ENCODE measurements at regions not wholly inside any gene's neighbourhood (a gene's known extent, or its start where the extent isn't known, plus 50 kb on each side); places are given as distances from the start of the nearest gene placed in this dataset.

- H3F3A ChIP-seq (replicated peaks; ENCODE audit: insufficient read depth), result no peaks in the 10 kb centered on the region
- H4K20me1 ChIP-seq (ENCODE audit: insufficient read depth), result no peaks in the 10 kb centered on the region
- no peaks in the 10 kb centered on the region for H3K79me2 ChIP-seq (ENCODE audit: insufficient read depth)
- H3K4me1 ChIP-seq (ENCODE audit: control insufficient read depth in 1 of 2, insufficient read depth in 2 of 2, low read depth in 1 of 2, low read length in 1 of 2), result no peaks in the 10 kb centered on the region
- H3K9ac ChIP-seq, result no peak overlapping the region
- H3K4me3 ChIP-seq (ENCODE audit: low read depth in 2 of 2, low read length in 1 of 2), result no peak overlapping the region
- H3K9me3 ChIP-seq, result no peaks in the 10 kb centered on the region
- H3K36me3 ChIP-seq (replicated peaks in 1 of 2; ENCODE audit: control insufficient read depth in 1 of 2, insufficient read depth in 2 of 2, low read length in 1 of 2), result no peaks in the 10 kb centered on the region
- TF ChIP-seq ZBTB33 (IDR thresholded peaks at IDR 0.05; ENCODE audit: borderline replicate concordance, low read depth) (no peak), JUND (IDR thresholded peaks at IDR 0.05) (no peak), TEAD4 (IDR thresholded peaks at IDR 0.05; ENCODE audit: borderline replicate concordance, insufficient read depth) (no peak), TCF12 (IDR thresholded peaks at IDR 0.05) (no peak)
- WGBS (ENCODE audit: low lambda C conversion rate), result 0% methylated on average over 2 of the region's 2 CpGs
- ChIA-PET CTCF (interaction anchor here (1.0 to 2.4 kb wide), 2 partner anchors 18 to 535 kb away, joined by 4 to 8 read pairs; no protein-coding TSS in a partner anchor), POLR2A (no interaction called here)
- H3K4me2 ChIP-seq, result no peak overlapping the region
- H2AFZ ChIP-seq (ENCODE audit: low read depth), result no peak overlapping the region
- no peak overlapping the region for H3K27ac ChIP-seq (ENCODE audit: low read depth in 2 of 2, low read length in 1 of 2)
- H3K27me3 ChIP-seq (ENCODE audit: insufficient read depth), result no peaks in the 10 kb centered on the region
- DNase-seq, result no peak
- no peaks in the 10 kb centered on the region for H3K9me2 ChIP-seq
Measured at GRCh38 chr13:108360139-108360538, 90.6 kb downstream of the TNFSF13B start.

- H3K36me3 ChIP-seq (replicated peaks in 1 of 2; ENCODE audit: control insufficient read depth in 1 of 2, insufficient read depth in 2 of 2, low read length in 1 of 2), result no peaks in the 10 kb centered on the region
- TF ChIP-seq TCF12 (IDR thresholded peaks at IDR 0.05) (no peak), PBX3 (IDR thresholded peaks at IDR 0.05) (no peak), SIN3A (IDR thresholded peaks at IDR 0.05; ENCODE audit: borderline replicate concordance, low read depth, low read length) (no peak), USF1 (IDR thresholded peaks at IDR 0.05; ENCODE audit: borderline replicate concordance, low read depth) (no peak)
- H3F3A ChIP-seq (replicated peaks; ENCODE audit: insufficient read depth), result no peaks in the 10 kb centered on the region
- no peaks in the 10 kb centered on the region for H3K9me3 ChIP-seq
- ChIA-PET POLR2A (no interaction called here), CTCF (interaction anchor here (1.0 kb wide), 1 partner anchor 533 kb away, joined by 4 read pairs; no protein-coding TSS in a partner anchor)
- no peaks in the 10 kb centered on the region for H4K20me1 ChIP-seq (ENCODE audit: insufficient read depth)
- no peak overlapping the region for H3K27ac ChIP-seq (ENCODE audit: low read depth in 2 of 2, low read length in 1 of 2)
- H3K27me3 ChIP-seq (ENCODE audit: insufficient read depth), result no peaks in the 10 kb centered on the region
- DNase-seq, result no peak
- no peak overlapping the region for H3K4me2 ChIP-seq
- H3K9ac ChIP-seq, result no peak overlapping the region
- no peak overlapping the region for H3K4me3 ChIP-seq (ENCODE audit: low read depth in 2 of 2, low read length in 1 of 2)
- no peak overlapping the region for H2AFZ ChIP-seq (ENCODE audit: low read depth)
- no peaks in the 10 kb centered on the region for H3K79me2 ChIP-seq (ENCODE audit: insufficient read depth)
- WGBS (ENCODE audit: low lambda C conversion rate), result 21% methylated on average over 9 of the region's 9 CpGs
- no peaks in the 10 kb centered on the region for H3K9me2 ChIP-seq
- H3K4me1 ChIP-seq (ENCODE audit: control insufficient read depth in 1 of 2, insufficient read depth in 2 of 2, low read depth in 1 of 2, low read length in 1 of 2), result no peaks in the 10 kb centered on the region
Measured at GRCh38 chr13:108361769-108362168, 92.3 kb downstream of the TNFSF13B start.

- no peaks in the 10 kb centered on the region for H4K20me1 ChIP-seq (ENCODE audit: insufficient read depth)
- no peaks in the 10 kb centered on the region for H3K79me2 ChIP-seq (ENCODE audit: insufficient read depth)
- no peak overlapping the region for H2AFZ ChIP-seq (ENCODE audit: low read depth)
- ChIA-PET CTCF (no interaction called here), POLR2A (no interaction called here)
- DNase-seq, result no peak
- TF ChIP-seq SMC3 (IDR thresholded peaks at IDR 0.05; ENCODE audit: low read depth, low read length), result no peak
- no peak for TF ChIP-seq CHD2 (IDR thresholded peaks at IDR 0.05; ENCODE audit: low read length, partially characterized antibody)
- no peak for TF ChIP-seq RAD21 (IDR thresholded peaks at IDR 0.05; ENCODE audit: low read length)
- no peak for TF ChIP-seq RXRA (IDR thresholded peaks at IDR 0.05; ENCODE audit: borderline replicate concordance, low read depth)
- TF ChIP-seq MEF2A (IDR thresholded peaks at IDR 0.05; ENCODE audit: borderline replicate concordance, low read depth), result no peak
- no peak for TF ChIP-seq PBX3 (IDR thresholded peaks at IDR 0.05)
- no peak for TF ChIP-seq TAF1 (IDR thresholded peaks at IDR 0.05; ENCODE audit: borderline replicate concordance, low read depth, low read length)
- no peak for TF ChIP-seq TEAD4 (IDR thresholded peaks at IDR 0.05; ENCODE audit: borderline replicate concordance, insufficient read depth)
- no peak for TF ChIP-seq SIN3A (IDR thresholded peaks at IDR 0.05; ENCODE audit: borderline replicate concordance, low read depth, low read length)
- no peak for TF ChIP-seq GATA2 (CRISPR knock-in tag; IDR thresholded peaks at IDR 0.05)
- no peak for TF ChIP-seq NRF1 (IDR thresholded peaks at IDR 0.05; ENCODE audit: low read depth, low read length)
- no peak for TF ChIP-seq EZH2phosphoT487 (IDR thresholded peaks at IDR 0.05; ENCODE audit: borderline replicate concordance, low read depth)
- no peak for TF ChIP-seq GABPA (IDR thresholded peaks at IDR 0.05; ENCODE audit: low read depth)
- no peak for TF ChIP-seq RFX5 (IDR thresholded peaks at IDR 0.05; ENCODE audit: low read length)
- no peak for TF ChIP-seq NFIC (IDR thresholded peaks at IDR 0.05; ENCODE audit: borderline replicate concordance)
- no peak overlapping the region for H3K4me2 ChIP-seq
- no peaks in the 10 kb centered on the region for H3K4me1 ChIP-seq (ENCODE audit: control insufficient read depth in 1 of 2, insufficient read depth in 2 of 2, low read depth in 1 of 2, low read length in 1 of 2)
- no peaks in the 10 kb centered on the region for H3K36me3 ChIP-seq (replicated peaks in 1 of 2; ENCODE audit: control insufficient read depth in 1 of 2, insufficient read depth in 2 of 2, low read length in 1 of 2)
- H3K9ac ChIP-seq, result no peak overlapping the region
- H3K9me2 ChIP-seq, result no peaks in the 10 kb centered on the region
- 47% methylated on average over 5 of the region's 5 CpGs for WGBS (ENCODE audit: low lambda C conversion rate)
- no peak overlapping the region for H3K27ac ChIP-seq (ENCODE audit: low read depth in 2 of 2, low read length in 1 of 2)
- H3K9me3 ChIP-seq, result no peaks in the 10 kb centered on the region
- no peaks in the 10 kb centered on the region for H3F3A ChIP-seq (replicated peaks; ENCODE audit: insufficient read depth)
- no peak overlapping the region for H3K4me3 ChIP-seq (ENCODE audit: low read depth in 2 of 2, low read length in 1 of 2)
- H3K27me3 ChIP-seq (ENCODE audit: insufficient read depth), result no peaks in the 10 kb centered on the region
Measured at GRCh38 chr13:108363666-108364065, 94.1 kb downstream of the TNFSF13B start.

Measured in SK-N-SH (cell line).